ENCODE measurements at regions not wholly inside any gene's neighbourhood (a gene's known extent, or its start where the extent isn't known, plus 50 kb on each side); places are given as distances from the start of the nearest gene placed in this dataset.
A peak's percentile ranks its signal among the peaks of the same experiment; 100 is the strongest.
"Not testable (repeated sequence)": the region's sequence is repeated elsewhere in the genome, so short reads cannot be mapped to it uniquely, and the experiment has no call there.

DNA sequence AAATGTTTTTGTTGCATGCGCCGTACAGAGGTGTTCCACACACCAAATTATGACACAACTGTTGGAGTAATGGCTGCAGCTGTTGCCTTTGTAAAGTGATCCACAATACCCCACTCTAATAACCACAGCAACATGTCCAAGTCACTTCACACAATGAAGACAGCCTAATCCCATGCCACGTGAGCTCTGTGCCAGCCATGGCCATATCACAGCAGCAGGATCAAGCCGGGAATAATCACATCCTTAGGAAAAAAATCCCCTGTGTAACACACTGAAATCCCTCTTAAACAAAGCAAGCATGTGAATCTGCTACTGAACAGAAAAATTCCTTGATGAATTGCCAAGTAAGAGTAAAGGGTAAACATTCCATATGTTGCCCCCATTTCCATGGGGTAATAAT, 179.5 kb upstream of the PARD3B start:
- no peak for DNase-seq

DNA sequence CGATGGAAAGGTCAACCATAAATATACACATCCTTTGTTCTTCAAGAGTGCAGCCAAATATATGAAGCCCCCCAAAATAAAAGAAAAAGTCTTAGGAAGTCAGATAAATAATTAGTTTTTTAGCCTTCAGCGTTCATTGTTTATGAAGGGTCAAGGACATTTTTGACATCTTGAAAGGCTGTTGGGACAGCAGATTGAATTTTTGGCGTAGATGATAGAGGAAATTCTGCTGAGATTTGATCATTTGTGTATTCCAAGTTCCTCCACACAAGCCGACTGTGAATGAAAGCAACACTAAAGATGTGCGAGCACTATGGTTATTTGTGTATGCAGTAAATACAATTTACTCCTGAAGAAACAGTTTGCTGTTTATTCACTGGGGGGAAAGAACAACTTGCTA, 177.8 kb upstream of the PARD3B start:
- no peak for DNase-seq

DNA sequence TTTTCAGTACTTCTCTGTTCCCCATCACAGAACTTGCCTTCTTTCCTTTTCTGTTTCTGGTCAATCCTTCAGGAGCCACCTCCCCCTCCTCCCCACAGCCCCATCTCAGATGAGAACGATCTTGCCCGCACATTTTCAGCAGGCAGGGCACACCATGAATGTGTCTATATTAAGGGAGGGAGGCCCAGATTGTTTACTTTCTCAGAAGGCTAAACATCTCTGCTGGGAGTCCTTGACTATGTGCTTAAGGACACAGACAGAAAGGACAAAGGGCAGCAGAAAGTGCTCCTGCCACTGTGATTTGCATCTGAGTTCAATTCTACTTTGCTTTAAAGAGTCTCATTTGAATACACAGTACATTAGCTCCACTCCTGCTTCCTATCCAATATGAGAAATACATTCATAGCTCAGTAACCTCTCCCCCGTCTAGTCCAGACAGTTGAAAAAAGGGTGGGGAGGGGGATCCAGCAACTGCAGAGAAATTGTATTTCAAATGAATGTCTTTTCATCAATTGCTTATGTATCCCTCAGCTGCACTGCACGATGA, 175.0 kb upstream of the PARD3B start:
- DNase-seq = no peak

DNA sequence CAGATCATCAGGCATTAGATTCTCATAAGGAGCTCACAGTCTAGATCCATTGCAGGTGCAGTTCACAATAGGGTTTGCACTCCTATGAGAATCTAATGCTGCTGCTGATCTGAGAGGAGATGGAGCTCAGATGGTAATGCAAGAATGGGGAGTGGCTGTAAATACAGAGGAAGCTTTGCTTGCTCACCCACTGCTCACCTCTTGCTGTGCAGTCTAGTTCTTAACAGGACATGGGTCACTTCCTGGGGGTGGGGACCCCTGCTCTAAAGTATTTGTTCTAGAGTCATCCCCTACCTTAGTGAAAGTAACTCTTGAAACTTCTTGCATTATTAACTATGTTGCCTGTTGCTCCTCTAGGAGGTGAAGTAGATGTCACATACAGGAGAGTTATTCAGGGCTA, 171.3 kb upstream of the PARD3B start:
- DNase-seq = no peak

DNA sequence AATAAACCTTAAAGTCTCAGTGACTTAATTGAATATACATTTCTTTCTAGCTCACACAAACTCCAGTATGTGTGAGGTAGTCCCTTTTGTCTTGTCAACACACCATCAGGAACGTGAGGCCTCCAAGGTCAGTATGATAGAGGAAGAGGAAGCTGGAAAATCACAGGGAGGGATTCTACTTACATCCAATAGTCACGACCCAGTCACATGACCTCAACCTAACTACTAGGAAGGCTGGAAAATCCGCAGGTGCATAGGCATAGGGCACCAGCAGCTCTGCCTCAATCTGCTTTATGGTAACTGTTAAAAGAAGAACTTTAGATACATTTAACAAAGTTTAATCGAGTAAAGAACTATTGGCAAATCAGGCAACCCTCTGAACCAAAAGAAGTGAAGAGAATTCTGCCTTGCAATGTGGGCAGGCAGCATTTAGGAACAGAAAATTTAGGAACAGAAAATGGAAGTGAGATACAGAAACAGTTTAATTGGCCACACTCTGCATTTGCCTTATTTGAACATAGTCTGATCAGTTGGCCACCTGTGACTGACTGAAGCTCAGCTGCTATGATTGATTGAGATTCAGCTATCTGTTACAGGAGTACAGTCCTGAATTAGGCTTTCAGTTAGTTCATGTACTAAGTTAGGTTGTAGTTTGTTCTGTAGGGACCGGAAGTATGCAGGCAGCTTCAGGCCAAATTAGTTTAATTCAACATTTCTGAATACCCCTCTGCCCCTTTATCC, 165.0 kb upstream of the PARD3B start:
- no peak for DNase-seq

DNA sequence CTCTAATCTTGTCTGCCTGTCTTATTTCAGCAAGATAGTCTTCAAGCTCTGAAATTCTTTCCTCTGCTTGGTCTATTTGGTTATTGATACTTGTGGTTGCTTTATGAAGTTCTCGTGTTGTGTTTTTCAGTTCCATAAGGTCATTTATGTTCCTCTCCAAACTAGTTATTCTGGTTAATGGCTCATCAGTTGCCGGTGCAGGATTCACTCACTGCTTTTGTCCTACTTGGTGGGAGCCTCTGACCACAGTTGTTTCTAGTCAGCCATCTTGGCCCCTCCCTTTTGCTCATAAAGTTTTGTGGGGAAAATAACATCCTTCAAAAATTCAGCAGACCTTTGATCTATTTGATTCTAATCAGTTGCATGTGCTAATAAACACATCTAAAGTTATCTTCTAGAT, 158.6 kb upstream of the PARD3B start:
- no peak for DNase-seq

DNA sequence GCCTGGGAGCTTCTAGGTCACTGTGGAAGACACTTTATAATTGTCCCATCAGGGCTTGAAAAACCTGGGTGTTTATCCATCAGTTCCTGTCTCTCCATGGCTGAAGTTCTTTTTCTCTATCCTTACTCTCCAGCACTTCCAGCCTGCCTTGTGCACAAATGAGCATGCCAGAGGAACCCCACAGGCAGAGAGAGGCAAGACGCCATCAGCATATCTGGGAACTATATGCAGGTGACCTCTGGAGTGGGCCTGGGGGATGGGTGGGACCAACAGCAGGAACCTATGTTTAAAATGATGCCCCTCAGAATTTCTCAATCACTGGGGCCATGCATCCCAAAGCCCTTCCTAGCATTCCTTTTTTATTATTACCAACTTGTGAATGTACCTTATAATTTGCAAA, 156.2 kb upstream of the PARD3B start:
- no peak for DNase-seq

DNA sequence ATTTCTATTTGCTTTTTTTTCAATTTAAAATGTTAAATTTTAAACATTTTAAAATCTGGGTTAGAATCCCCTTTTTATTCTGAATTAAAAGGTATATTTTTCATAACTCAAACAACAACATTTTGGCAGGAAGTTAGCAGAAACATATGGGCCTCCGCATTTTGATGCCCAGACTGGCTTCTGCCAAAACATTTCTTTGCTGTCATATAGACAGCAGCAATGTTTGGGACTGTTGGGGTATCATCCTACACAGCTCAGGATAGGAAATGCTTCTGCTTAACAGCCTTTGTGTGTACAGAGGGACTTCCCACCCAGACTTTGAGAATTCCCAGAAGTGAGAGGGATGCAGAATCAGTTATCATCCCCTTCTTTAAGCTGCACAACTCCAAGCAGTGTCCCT, 155.4 kb upstream of the PARD3B start:
- DNase-seq = no peak

DNA sequence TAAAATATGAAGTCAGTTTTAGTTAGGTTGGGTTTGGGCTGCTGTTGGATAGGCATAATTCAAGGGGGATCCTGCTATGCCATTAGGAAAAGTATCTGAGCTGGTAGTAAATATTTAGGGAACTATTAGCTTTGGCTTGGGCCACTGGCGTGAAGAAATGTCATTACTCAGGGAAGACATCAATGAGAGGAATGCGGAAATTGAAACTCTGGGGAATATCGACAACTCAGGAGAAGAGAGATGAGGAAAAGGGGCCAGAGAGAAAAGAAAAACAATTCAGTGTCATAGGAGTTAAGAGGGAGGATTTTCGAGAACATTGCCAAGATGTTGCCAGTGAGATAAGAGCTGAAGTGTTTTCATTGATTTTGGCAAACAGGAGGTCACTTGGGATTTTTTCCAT, 149.7 kb upstream of the PARD3B start:
- no peak for DNase-seq

DNA sequence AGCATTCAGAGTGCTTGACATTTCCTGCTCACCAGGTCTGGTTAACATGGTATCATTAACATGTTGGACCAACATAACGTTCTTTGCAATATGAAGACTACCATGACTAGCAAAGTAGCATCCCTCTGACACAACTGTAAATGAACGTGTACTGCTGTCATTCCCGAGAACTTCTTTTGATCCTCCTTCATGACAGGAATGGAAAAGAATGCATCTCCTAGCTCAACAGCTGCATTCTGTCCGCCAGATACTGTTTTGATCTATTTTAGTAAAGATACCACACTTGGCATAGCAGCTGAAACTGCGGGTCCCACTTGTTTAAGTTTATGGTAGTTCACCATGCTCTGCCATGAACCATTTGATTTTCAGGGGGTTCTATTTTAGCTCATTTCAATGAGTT, 144.2 kb upstream of the PARD3B start:
- DNase-seq = no peak

DNA sequence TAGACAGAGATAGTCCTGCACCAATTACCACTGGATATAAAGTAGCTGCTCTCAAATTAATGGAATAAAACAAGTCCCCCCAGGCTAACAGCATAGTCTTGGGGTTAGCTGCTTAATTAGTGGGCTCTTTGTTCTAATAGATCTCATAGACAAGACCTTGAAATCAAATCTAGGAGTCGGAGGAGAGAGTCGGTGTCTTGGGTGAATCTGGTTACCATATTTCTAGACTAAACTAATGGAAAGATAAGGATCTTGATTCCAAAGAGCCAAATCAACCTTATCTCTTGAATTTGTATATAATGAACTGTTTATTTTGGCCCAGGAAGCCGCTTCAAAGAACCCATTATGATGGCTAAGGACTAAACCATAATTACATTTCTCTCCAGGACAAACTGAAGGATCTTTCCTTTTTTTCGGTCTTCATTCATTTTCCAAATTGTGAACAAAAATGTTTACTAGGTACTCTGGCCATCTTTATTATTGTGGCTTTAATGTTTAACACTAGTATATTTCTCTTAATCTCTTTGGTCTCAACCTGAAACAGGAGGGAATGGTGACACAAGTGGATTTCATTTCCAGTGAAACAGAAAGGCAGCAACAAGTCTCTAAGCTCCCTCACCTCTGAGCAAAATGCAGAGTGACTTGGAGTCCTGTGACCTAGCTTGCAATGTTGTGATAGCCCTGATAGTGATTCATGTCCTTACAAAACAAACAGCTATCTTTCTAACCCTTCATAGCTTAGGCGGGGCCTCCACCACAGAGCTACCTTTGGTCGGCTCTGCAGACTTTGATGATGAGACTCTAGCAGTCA, 137.9 kb upstream of the PARD3B start:
- peak; percentile 75 for DNase-seq

DNA sequence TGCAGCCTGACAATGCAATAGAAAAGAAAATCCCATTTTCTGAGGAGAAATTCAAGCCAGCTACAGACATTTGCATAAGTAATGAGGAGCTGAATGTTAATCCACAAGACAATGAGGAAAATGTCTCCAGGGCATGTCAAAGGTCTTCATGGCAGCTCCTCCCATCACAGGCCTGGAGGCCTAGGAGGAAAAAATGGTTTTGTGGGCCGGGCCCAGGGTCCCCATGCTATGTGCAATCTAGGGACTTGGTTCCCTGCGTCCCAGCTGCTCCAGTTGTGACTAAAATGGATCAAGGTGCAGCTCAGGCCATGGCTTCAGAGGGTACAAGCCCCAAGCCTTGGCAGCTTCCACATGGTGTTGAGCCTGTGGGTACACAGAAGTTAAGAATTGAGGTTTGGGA, 132.5 kb upstream of the PARD3B start:
- DNase-seq = not testable (repeated sequence)

DNA sequence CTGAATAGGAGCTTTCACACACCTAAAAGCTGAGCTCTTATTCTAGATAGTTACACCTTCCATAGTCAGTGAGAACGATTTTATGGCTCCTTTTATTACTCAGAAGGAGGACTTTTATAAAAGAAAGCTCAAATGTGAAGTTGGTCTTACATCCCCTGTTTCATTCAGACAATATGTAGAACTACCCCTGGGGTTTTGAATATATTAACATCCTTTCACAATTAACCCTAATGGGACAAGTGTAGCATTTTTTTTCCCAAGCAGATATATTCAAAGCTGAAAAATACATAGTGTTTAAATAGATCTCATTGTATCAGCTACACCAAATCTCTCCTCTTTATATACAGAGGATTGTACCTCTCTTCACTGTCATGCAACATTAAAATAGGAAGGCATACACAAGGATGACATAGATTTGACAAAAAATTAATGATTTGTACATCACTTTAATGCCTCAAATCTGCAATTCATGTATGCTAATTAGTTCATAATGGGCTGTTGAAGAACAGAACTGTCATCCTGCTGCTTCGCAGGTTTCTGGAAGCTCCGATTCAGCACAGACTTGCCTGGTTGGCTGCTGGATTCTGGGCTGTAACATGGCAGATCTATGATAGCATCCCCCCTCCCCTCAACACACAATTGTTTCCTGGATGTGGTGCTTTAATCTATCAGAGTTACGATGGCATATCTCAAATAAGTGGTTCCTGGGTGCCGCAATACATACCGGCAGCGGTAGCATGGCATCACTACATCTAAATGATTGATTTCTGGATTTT, 129.7 kb upstream of the PARD3B start:
- DNase-seq = no peak

DNA sequence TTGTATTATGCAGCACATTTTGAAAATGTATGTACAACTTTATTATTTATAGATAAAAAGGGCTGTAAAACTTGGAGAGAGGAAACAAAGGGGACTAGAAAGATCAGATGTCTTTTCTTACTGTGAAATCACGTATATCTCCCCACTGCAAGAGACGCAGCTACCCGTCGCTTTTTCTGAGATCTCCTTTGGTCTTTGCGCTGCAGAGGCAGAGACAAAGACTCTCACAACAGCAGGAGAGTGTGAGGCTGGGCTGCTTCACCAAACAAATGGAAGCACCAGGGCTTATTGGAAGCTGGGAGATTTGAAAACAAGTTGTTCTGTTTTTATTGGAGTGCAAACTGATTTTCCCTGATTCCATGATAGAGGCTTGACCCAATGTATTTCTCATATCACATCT, 129.0 kb upstream of the PARD3B start:
- no peak for DNase-seq

DNA sequence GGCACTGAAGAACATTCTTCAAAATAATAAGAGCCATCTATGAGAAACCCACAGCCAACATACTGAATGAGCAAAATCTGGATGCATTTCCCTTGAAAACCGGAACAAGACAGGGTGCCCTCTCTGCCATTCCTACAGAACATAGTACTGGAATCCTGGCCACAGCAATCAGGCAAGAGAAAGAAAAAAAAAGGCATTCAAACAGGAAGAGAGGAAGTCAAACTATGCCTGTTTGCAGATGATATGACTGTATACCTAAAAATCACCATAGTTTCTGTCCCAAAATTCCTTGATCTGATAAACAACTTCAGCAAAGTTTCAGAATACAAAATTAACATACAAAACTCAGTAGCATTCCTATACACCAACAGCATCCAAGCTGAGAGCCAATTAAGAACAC, 119.5 kb upstream of the PARD3B start:
- DNase-seq = no peak

DNA sequence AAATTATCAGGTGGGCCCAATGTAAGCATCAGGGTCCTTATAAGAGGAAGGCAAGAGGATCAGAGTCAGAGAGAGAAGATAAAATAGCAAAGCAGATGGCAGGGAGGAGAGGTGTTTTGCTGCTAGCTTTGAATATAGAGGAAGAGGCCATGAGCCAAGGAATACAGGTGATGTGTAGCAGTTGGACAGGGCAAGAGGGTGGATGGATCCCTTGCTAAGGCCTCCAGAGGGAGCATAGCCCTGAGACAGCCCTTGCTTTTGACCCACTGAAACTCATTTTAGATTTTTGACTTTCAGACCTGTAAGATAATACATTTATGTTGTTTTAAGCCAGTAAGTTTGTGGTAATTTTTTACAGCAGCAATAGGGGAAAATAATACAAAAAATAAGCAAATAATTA, 116.6 kb upstream of the PARD3B start:
- DNase-seq = no peak

DNA sequence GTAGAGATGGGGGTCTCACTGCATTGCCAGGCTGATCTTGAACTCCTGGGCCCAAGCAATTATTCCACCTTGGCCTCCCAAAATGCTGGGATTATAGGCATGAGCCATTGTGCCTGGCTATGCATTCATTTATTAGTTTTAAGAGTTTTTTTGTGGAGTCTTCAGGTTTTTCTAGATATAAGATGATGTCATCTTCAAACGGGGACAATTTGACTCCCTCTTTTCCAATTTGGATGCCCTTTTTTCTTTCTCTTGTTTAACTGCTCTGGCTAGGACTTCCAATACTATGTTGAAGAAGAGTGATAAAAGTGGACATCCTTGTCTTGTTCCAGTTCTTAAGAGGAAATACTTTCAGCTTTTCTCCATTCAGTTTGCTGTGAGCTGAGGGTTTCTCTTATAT, 113.7 kb upstream of the PARD3B start:
- no peak for DNase-seq

DNA sequence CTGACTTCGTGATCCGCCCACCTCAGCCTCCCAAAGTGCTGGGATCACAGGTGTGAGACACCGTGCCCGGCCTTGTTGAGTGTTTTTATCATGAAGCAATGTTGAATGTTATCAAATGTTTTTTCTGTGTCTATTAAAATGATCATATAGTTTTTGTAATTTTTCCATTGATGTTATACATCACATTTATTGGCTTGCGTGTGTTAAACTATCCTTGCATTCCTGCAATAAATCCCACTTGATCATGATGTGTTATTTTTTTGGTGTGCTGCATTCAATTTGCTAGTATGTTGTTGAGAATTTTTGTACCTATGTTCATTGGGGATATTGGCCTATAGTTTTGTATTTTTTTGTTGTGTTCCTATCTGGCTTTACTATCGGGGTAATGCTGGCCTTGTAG, 113.1 kb upstream of the PARD3B start:
- DNase-seq = no peak

DNA sequence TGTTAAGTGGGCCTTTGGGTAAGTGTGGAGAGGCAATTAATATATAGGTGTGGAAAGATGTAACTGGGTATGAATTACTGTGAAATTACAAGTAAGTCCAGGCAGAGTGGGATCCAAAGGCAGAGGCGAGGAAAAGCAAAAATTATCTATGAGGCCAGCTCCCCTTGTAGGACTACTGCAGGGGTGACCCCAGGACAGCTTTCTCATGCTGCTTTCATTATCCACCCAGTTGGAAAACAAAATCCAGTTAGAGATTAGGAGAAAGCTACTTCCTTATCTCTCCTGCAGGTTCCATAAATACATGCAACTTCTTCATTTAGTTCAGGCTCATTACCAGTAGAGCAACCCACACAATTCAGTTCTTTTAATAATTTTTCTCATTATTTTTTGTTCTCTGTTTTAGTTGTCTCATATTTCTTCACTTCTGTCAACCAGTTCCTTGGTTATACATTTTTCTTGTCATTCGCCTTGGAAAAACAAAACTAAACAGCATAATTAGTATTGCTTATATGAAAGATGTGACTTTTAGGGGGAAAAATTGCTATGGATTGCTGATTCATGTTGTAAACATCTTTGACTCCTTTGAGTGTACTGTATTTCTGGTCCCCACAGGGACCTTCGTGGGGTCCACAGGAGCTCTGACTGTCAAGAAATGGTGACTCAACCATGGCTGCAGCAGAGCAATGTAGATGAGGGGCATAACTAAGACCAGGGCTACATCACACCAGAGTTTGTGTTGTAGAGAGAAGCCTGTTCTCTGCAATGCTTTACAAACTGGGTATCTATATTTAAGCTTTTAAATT, 110.4 kb upstream of the PARD3B start:
- DNase-seq = no peak

DNA sequence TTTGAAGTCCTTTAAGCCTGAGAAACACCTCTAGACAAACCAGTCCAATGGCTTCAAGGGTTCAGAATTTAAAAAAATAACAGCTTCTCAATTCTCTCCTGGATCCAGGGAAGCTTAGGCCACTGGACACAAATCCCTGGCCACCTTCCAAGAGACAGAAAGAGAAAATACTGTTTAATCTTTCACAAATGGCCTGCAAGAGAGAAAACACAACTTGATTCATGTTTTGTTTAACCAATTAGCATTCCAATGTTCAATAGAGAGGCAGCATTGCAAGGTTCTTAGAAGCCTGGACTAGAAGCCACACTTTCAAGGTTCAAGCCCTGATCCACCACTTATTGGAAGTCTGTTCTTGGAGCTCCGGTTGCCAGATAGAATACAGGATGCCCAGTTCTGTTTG, 109.0 kb upstream of the PARD3B start:
- no peak for DNase-seq

DNA sequence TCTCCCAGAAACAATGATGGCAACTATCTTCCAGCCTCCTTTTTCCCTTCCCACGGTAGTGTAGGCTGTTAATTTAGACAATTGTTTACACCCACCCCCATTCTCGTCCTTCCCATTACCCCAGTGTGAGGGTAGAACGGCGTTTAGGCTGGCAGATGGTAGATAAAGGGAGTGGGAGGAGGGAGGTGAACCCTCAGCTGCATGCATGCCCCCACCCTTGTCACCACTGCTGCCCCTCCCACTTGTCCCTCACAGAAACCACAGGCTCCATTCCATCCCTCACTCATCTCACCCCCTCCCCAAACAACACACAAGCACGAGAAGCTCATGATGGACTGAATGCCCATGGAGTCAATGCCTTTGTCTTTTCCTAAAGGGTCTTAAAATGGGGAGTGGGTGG, 107.9 kb upstream of the PARD3B start:
- no peak for DNase-seq

Data from NCI-H1105 treated with DMSO at 0.1 percent for 48 hours (cell line).